HG02884 (cell line): ENCODE measurements at regions not wholly inside any gene's neighbourhood (a gene's known extent, or its start where the extent isn't known, plus 50 kb on each side); places are given as distances from the start of the nearest gene placed in this dataset.
"Not testable (repeated sequence)": the region's sequence is repeated elsewhere in the genome, so short reads cannot be mapped to it uniquely, and the experiment has no call there.

Experiments used
- ATAC-seq: cut with Tn5 transposase; IDR thresholded peaks from one replicate; pipeline ENCODE4 v1.9.1; 2021; ENCODE audit warnings: mild to moderate bottlenecking, moderate library complexity; ENCODE audit not compliant: unreplicated experiment

DNA sequence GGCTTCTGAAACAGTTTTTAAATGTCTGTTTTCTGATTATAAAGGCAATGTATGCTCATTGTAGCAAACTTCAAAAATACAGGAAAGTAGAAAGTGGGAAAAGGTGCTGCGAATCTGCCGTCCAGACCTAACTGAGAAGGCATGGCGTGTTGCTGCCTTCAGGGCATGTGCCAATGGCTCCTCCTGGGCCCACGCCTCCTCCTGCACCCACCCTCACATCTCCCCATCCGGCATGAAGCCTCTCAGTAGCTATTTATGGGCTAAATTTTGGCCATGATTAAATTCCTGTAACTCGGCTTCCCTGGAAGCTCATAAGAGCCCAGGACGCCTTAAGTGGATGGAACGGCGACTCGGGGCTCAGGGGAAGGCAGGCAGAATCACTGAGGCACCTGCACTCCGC, 153.8 kb downstream of the LAT start:
- ATAC-seq = not testable (repeated sequence)

DNA sequence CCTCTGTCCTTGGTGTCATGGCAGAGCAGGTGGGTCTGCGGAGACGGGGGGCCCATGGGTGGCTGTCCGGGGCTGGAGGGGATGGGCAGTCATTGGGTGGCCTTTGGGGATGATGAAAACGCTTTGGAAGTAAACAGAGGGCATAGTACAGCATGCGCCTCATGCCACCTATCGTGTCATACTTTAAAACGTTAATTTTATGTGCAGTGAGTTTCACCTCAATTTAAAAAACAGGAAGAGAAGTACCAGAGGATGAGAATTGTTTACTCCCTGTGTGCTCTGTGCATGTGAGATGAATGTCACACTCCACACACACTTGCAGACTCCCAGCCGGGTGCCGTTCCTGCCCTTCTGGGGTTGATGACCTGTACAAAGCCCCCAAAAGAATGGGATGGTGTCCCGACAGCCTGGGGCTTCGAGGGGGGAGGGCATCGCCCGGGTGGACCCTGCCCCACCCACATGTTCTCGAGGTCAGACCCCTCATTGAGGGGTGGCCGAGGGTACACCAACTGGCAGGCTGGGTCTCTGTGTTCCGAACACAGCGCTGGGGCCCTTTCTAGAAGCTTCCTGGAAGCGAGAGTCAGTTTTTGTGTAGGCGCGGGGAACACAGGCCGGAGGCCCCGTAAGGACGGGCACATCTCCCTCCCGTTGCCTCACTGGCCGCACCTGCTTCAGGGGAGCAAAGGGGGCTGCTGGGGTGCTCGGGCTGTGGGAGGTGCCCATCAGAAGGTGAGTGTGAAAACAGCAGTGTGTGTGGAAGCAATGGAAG, 153.2 kb downstream of the LAT start:
- not testable (repeated sequence) for ATAC-seq

DNA sequence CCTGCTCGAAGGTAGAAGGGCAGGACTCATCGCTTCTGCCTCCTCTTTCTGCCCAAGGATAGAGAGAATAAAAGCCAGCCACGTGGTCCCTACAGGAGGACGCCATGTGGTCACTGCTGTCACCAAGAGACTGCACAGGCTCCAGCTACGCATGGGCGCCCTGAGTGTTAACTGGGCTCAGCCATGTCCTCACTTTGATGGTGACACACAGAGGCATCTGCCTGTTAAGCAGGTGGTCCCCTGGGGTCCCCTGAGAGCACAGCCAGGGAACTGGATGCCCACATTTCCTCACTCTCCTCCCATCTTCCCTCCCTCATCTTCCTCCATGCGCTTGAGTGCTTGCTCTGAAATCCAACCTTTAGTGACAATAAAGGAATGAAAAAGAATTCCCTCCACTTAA, 152.6 kb downstream of the LAT start:
- not testable (repeated sequence) for ATAC-seq

DNA sequence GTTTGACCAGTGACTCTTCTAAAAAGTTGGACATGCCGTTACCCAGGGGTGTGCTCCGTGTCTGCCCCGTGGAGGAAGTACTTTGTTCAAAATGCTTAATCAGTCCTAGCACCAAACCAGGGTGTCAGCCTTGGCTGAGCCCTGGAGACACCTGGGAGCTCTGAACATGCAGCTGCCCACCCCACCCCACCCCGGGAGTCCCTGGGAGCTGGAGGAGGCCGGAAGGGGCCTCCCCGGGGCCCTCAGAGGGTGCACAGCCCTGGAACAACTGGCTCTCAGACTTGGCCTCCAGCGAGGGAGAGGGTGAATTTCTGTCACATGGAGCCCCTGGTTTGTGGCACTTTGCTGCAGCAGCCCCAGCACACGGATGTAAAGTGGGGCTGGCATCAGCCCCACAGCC, 152.1 kb downstream of the LAT start:
- ATAC-seq = not testable (repeated sequence)

DNA sequence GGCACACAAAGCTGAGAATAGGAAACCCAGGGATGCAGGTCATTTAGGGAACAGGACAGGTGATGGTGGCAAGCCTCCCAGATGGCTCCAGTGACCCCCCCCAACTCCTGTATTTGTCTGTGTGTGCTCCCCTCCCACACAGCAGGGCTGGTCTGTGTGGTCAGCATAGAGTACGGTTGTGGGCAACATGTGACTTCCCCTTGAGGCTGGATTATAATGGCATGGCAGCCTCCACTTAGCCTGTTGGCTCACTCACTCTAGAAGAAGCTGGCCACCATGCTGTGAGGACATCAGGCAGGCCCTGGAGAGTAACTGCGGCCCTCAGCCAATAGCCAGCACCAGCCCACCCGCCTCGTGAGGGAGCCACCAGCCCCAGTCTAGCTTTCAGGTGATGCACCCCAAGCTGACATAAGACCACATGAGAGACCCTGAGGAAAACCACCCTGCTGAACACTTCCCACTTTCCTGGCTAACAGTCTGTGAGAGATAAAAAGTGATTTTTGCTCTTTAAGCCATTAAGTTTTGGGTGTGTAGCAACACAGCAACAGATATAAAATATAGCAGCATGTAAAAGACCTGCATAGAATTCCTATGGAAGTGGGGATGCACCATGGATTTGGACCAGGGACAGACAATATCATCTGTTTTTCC, 151.3 kb downstream of the LAT start:
- ATAC-seq = not testable (repeated sequence)

DNA sequence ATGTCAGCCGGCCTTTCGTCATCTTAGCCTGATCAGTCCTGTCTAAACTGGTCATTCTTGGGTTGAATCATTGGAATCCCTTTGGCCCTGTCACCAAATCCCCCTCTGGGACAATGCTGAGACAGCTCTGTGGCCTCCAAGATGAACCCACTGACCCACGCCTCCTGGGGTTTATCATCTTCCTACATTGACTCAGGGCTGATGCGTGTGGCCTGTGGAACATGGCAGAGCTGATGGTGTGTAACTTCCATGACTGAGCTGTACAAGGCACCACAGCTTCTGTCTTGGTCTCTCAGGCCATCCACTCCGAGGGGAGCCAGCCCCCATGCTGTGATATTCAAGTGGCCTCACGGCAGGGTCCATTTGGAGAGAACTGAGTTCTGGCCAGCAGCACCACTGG, 150.2 kb downstream of the LAT start:
- not testable (repeated sequence) for ATAC-seq

DNA sequence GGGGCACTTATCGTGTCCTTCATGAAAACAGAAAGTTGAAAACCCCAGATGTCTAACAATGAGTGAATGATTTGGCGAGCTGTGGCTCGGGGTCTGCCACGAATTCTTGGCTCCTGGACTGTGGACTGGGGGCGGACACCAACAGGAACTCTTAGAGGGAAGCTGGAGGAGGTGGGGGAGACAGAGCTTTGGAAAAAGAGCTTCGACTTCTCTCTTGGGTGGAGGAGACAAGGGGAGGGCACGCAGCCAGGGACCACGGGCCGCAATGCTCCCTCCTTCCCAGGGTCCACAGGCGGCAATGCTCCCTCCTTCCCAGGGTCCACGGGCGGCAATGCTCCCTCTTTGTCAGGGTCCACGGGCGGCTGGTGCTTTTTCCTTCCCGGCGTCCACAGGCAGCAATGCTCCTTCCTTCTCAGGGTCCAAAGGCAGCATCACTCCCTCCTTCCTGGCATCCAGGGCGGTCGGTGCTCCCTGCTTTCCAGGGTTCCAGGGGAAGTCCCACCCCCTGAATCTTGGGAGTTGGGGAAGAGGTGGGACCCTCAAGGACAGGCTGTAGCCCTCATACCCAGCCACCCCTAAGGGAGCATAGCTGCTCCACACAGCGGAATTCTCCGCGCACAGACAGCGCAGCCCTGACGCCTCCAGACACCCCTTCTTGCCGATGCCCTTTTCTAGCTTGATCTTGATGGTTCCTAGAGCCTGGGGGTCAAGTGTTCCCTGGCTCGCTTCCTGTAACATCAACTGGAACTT, 149.0 kb downstream of the LAT start:
- not testable (repeated sequence) for ATAC-seq

DNA sequence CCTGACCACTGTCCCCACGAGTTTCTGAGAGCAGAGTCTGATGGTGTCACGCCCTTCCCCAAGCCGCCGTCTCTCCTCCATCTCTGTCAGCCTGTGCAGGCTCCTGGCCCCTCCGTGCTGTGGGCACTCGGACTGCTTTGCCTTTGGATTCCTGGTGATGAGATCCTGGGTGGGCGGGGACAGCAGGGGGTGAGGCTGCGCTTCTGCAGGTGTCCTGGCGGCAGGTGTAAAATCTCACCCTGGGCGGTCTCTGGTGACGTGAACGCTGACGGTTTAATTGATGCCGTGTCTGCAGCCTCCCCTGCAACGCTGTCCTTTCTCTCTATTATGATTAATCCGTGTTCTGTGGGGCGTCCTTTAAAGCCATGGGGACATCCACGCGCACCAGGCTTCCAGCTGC, 148.0 kb downstream of the LAT start:
- not testable (repeated sequence) for ATAC-seq

DNA sequence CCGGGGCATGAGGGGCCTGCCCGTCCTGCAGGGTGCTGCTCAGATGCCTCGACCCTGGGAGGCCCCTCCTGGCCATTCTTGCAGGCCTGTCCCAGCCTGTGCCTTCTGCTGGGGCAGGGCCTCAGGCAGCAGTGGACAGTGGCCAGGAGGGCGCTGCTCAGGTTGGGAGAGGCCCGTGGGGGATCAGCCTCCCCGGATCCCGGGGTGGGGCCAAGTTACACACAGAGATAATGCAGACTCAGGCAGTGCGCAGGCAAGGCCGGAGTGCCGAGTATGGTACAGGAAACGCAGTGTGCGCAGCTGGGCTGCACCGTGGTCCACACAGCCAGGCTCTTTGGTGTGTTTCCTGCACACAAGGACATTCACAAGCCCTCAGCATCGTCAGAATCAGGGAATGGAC, 147.6 kb downstream of the LAT start:
- ATAC-seq = not testable (repeated sequence)

DNA sequence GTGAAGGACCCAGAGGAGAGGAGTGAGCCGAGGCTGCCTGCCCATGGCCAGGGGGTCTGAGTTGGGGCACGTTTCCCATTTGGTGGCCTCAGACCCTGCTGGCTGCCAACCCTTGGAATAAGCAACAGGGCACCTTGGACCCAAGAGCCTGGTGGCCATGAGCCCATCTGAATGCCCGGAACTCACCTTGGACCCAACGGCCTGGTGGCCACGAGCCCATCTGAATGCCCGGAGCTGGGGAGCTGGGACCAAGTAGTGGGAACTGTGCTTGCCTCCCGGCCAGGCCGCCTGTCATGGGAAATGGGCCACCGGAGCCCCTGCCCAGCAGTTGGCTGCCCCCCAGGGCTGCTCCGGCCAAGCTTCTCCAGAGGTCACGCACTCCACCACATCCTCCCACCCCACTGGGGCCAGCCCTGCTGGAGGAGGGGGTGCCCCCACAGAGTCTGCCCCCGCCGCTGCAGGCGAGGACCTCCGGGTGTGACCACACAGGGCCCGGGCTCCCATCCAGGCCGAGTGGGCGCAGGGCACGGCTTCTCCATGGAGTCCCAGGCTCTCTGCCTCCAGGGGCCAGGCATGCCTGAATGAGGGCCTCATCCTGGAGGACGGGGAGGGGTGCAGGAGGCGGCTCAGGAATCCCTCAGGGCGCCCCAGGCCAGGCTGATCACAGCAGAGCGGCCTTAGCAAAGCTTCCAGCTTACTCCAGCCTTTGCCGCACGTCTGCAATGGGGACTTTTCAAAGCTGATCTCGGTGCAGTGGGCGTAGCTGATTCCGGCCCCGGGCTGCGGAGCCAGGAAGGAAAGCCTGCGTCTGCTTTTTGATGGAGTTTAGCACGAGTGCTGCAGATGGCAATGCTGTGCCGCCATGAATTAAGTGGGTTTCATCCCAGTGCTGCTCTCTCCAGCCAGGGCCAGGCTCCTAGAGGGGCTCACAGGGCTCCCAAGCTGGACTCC, 146.3 kb downstream of the LAT start:
- ATAC-seq = not testable (repeated sequence)

DNA sequence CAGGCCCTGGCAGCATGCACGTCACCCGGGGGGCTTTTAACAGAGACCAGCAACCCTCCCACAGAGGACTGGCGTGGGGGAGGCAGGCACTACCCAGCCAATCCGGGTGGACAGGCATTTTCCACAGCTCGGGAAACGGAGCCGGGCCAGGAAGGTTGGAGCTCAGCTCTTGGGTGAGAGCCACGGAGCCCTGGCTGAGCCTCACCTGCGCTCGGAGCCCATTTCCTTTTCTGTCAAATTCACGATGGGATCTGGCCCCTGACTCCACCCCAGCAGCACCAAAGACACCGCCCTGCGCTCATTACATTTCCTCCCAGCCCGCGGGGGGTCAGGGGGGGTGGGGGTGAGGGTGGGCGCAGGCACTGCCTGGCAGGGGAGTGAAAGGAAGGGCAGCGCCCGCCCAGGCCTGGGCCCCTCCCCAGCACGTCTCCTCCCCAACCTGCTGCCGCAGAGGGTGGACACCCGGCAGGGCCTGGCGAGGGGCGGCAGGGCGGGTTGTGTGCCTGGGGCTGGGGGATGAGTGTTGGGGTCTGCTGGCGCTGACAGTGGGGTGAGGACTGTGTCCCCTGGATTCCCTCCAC, 145.4 kb downstream of the LAT start:
- ATAC-seq = not testable (repeated sequence)

DNA sequence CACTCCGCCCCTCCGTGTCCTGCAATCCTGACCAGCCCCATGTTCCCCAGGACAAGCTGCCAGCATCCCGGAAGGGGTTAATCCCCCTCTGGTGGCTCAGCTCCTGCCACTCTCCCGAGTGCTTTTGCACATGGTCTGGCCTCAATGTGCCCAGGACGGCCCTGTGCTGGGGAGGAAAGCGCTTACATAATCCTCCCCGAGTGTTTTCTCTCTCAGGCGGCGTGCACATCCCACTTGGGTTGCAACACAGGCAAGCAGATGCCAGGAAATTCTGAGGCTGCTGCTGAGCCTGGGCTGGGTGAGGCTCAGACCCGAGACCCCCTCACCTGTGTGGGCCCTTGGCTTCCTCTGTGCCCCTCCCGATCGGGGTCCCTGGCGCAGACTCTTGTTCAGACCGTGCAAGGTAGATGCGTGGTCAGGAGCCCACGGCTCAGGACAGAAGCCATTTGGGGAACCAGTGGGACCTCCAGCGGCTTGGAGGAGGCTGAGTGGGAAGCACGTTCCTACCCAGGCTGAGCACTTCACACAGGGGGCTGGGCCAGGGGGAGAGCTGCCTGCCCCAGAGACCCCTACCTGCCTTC, 144.7 kb downstream of the LAT start:
- ATAC-seq = not testable (repeated sequence)

DNA sequence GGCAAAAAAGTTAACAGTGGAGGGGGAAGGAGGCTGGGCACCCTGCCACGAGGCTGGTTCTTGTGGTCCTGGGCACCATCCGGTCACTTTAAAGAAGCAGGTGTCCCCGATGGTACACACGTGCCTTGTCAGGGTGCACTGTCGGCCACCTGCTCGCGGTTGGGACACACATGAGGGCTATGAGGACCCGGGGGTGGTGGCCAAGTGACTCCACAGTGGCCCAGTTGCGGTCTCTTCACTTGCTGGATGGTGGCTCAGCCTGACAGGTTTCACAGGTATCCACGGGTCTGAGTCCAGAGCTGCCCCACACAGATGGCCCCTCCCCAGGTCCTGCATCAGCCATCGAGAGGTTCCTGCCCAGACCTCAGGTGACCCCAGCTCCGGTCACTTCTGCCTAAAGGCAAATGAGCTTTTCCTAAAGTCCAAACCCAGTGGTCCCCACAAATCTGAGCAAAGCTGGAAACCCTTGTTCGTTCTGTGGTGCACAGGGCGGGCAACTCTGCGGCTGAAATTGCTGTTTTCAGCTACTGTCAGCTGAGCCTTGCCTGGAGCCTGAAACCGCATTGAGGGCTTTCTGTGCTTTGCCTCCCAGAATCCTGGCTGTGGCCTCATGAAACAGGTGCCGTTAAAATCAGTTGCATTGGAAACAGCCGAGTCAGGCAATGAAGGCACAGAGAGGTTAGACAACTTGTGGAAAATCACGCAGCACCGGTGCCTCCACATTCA, 144.0 kb downstream of the LAT start:
- not testable (repeated sequence) for ATAC-seq

DNA sequence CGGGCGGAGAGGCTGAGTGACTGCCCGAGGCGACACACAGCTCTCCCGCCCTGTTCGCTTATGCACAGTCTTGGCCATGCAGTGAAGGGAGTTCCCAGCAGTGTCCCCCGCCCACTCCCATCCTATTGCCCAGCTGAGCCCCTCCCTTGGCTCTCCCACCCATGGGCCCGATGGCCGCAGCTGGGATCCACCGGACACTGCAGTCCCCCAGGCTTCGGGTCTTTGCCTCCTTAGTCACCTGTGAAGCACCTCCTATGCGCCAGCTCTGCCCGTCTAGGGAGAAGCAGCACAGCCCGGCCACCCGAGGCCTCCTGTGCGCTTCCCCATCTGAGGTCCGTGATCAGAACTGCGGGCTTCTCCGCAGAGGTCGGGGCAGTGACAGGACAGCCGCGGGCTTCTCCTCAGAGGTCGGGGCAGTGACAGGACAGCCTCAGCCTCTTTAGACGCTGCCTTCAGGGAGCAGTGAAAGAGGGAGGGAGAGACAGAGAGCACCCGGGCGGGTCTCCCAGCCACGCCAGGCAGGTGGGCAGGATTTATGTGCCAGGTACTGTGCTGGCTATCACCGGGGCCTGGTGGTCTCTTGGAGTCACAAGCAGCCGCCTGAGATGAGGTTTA, 143.1 kb downstream of the LAT start:
- ATAC-seq = not testable (repeated sequence)

DNA sequence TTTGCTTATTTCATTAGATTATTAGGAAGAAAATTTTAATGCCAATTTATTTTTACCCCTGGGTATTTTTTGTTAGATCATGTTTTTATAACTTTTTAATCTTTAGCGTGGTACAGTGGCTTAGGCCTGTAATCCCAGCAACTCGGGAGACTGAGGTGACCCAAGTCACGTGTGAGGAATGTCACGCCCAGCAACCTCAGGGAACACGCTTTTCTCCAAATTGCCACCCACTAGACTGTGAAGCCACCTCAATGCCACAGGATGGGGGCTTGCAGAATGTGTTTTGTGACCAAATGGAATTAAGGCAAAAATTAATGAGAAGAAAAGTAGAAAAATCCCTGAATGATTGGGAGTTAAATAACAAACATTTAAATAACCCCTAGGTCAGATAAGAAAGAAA, 141.8 kb downstream of the LAT start:
- ATAC-seq = no peak

DNA sequence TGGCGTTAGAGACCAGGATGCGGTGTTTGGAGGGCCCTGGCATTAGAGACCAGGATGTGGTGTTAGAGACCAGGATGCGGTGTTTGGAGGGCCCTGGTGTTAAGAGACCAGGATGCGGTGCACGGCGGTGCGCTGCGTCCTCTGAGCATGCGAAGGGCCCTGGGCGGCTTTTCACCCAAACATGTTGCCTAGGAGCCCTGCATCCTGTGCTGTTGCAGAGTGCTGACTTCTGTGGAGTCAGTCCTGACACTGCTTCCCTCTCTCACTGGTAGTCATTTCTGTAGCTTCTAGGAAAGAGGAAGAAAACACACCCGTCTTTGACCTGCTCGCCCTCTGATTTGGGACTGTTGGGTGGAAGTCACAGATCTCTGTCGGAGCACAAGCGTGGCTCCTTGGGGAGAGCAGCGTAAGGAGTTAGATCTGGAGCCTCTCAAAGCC, 141.2 kb downstream of the LAT start:
- no peak for ATAC-seq

DNA sequence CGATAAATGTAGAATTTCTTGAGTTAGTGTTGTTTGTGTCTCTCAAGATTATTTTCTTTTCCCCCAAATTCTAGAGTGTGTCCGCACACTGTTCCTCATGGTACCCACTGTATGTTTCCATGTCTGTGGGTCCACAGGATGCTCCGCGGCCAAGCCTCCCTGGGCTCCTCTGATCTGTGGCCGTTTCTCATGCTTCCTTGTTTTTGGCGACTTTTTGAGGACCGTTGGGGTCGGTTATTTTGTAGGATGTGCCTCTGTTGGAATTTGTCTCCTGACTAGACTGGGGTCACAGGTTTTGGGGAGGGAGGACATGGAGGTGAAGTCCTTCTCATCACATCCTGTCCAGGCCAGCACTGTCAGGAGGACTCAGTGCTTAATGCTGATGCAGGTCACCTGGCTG, 140.0 kb downstream of the LAT start:
- no peak for ATAC-seq

DNA sequence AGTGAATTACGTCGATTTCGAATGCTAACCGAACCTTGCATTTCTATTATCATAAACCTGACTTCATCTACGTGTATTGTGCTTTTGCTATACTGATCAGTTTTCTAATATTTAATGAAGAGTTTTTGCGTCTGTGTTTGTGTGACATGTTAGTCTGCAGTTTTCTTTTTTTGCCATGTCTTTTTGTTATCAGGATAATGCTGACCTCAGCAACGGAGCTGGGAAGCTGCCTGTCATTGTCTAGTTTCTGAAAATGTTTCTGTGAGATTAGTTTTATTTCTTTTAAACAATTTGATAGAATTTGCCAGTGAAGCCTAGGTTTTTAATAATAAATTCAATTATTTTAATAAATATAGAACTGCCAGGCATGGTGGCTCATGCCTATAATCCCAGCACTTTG, 139.3 kb downstream of the LAT start:
- ATAC-seq = not testable (repeated sequence)

DNA sequence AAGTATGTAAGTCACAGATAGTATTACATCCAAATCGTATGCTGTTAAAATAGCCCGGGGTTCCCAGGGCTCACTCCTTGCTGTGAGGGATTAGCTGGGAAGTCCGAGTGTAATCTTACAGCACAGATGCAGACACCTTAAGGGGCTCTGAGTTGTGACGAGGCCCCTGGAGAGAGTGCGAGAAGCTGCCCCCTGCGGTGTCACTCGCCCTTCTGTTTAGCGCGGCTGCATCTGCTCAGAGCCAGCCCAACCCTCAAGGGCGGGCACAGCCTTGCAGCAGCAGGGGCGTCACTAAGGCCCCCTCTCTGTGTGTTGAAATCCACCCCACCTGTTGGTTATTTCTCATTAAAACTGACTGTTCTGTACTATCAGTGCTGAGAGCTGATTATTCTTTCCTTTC, 135.8 kb downstream of the LAT start:
- ATAC-seq = not testable (repeated sequence)
